HL-60 (cell line): ENCODE measurements at regions not wholly inside any gene's neighbourhood (a gene's known extent, or its start where the extent isn't known, plus 50 kb on each side); places are given as distances from the start of the nearest gene placed in this dataset.

Experiments used
- DNase-seq, 2 experiments: peaks; one replicate each; pipeline ENCODE4 v3.0.0-alpha.2; 2010 to 2020; ENCODE audit warnings: low read depth in 1 of 2, low spot score in 1 of 2
- H3K27ac ChIP-seq: fragments of 250-450 bp; sonication (Bioruptor Pico); replicated peaks from 2 replicates; pipeline ENCODE4 v1.5.1; 2020; ENCODE audit warnings: mild to moderate bottlenecking, moderate library complexity
- H3K27me3 ChIP-seq: fragments of 250-450 bp; sonication (Bioruptor Pico); 2 replicates; pipeline ENCODE4 v1.5.1; 2021; ENCODE audit warnings: mild to moderate bottlenecking, moderate library complexity; ENCODE audit not compliant: insufficient read depth, poor library complexity, severe bottlenecking
- H3K4me3 ChIP-seq: replicated peaks from 2 replicates; pipeline ENCODE4 v1.5.1; 2011; ENCODE audit warnings: mild to moderate bottlenecking, control low read depth, low read length; ENCODE audit not compliant: insufficient read depth
- GABPA ChIP-seq: IDR thresholded peaks from 2 replicates; pipeline ENCODE4 v1.6.1; 2012; ENCODE audit warnings: low read depth
- POLR2AphosphoS5 ChIP-seq: IDR thresholded peaks from 2 replicates; pipeline ENCODE4 v1.6.1; 2012; ENCODE audit warnings: low read depth
- SPI1 ChIP-seq: IDR thresholded peaks from 2 replicates; pipeline ENCODE4 v1.6.1; 2012; ENCODE audit warnings: low read depth, mild to moderate bottlenecking, borderline replicate concordance
- TF ChIP-seq, protein P1 (sequence below): IDR thresholded peaks from one replicate; pipeline ENCODE4 v1.5.1; 2011; ENCODE audit warnings: low read length, control low read depth, inconsistent platforms; ENCODE audit not compliant: insufficient read depth
- TF ChIP-seq, protein P2 (sequence below): IDR thresholded peaks from 2 replicates; pipeline ENCODE4 v1.6.1; 2012; ENCODE audit warnings: low read depth; ENCODE audit not compliant: insufficient replicate concordance

DNA sequence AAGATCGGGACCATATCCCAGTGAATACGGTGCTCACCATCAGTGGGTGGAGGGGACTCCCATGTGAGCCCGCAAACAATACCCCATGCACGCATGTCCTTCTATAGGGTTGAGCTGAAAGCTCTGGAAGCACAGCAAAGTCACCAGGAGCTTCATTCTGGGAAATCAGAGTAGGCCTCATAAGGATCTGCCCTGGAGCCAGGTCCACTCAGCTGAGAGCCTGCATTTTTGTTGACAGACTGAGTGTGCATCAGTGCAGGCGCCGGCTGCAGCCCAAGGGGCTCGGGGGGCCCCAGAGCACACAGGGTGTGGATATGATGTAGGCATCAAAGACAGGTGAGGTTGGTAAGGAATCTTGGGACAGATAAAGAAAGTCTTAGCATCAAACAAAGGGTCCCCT, 79.8 kb upstream of the CD93 start:
- H3K27me3 ChIP-seq = no peaks in the 10 kb centered on the region
- DNase-seq = no peak
- TF ChIP-seq SPI1 (no peak), GABPA (no peak), POLR2AphosphoS5 (no peak)
- TF ChIP-seq, protein P1, sequence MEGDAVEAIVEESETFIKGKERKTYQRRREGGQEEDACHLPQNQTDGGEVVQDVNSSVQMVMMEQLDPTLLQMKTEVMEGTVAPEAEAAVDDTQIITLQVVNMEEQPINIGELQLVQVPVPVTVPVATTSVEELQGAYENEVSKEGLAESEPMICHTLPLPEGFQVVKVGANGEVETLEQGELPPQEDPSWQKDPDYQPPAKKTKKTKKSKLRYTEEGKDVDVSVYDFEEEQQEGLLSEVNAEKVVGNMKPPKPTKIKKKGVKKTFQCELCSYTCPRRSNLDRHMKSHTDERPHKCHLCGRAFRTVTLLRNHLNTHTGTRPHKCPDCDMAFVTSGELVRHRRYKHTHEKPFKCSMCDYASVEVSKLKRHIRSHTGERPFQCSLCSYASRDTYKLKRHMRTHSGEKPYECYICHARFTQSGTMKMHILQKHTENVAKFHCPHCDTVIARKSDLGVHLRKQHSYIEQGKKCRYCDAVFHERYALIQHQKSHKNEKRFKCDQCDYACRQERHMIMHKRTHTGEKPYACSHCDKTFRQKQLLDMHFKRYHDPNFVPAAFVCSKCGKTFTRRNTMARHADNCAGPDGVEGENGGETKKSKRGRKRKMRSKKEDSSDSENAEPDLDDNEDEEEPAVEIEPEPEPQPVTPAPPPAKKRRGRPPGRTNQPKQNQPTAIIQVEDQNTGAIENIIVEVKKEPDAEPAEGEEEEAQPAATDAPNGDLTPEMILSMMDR = no peak
- TF ChIP-seq, protein P2, sequence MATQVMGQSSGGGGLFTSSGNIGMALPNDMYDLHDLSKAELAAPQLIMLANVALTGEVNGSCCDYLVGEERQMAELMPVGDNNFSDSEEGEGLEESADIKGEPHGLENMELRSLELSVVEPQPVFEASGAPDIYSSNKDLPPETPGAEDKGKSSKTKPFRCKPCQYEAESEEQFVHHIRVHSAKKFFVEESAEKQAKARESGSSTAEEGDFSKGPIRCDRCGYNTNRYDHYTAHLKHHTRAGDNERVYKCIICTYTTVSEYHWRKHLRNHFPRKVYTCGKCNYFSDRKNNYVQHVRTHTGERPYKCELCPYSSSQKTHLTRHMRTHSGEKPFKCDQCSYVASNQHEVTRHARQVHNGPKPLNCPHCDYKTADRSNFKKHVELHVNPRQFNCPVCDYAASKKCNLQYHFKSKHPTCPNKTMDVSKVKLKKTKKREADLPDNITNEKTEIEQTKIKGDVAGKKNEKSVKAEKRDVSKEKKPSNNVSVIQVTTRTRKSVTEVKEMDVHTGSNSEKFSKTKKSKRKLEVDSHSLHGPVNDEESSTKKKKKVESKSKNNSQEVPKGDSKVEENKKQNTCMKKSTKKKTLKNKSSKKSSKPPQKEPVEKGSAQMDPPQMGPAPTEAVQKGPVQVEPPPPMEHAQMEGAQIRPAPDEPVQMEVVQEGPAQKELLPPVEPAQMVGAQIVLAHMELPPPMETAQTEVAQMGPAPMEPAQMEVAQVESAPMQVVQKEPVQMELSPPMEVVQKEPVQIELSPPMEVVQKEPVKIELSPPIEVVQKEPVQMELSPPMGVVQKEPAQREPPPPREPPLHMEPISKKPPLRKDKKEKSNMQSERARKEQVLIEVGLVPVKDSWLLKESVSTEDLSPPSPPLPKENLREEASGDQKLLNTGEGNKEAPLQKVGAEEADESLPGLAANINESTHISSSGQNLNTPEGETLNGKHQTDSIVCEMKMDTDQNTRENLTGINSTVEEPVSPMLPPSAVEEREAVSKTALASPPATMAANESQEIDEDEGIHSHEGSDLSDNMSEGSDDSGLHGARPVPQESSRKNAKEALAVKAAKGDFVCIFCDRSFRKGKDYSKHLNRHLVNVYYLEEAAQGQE = no peak
- H3K4me3 ChIP-seq = no peak overlapping the region
- H3K27ac ChIP-seq = no peak overlapping the region

DNA sequence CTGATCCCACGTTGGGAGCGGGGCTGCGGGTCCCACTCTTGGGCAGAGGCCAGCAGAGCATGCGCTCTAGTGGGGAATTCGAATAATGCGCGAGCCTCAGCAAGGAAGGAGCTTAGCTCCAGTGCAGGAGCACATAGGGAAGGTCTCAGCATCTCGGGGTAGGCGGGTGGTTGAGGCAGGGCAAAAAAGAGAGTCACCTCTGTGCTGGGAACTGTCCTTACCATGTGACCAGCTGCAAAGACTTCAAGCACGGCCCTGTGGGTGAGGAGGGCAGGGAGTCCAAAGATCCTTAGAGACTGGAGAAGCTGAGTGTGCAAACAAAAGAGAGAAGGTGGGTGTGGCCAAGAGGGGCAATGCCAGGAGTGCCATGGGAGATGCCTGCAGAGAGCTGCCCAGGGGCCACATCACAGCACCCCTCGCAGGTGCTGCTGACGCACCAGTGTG, 79.2 kb upstream of the CD93 start:
- Histone ChIP-seq H3K4me3 (no peak overlapping the region), H3K27me3 (no peaks in the 10 kb centered on the region), H3K27ac (no peak overlapping the region)
- TF ChIP-seq, protein P2 = no peak
- TF ChIP-seq SPI1 = no peak
- TF ChIP-seq GABPA = no peak
- TF ChIP-seq POLR2AphosphoS5 = no peak
- TF ChIP-seq, protein P1 = no peak
- no peak for DNase-seq

DNA sequence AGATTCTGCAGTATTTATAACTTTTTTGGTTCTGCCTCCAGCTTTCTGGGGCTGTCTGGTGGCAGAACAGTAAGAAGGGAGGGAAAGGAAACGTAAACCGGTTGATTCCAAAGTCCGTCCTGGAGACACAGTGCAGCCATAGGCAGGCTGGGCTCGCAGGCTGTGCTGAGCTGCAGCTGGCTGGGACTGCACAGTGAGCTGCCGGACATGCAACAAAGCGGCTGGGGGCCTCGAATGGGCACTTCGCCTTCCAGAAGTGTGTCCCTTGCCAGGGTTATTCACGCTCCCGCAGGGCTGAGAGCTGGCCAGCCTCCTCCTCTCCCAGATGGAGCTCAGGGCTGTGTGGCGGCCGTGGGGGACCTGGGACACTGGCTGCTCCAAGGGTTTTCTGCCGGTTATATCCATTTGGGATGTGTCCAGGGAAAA, 78.1 kb upstream of the CD93 start:
- Histone ChIP-seq H3K27ac (no peak overlapping the region), H3K4me3 (no peak overlapping the region), H3K27me3 (no peaks in the 10 kb centered on the region)
- DNase-seq = no peak
- no peak for TF ChIP-seq GABPA

DNA sequence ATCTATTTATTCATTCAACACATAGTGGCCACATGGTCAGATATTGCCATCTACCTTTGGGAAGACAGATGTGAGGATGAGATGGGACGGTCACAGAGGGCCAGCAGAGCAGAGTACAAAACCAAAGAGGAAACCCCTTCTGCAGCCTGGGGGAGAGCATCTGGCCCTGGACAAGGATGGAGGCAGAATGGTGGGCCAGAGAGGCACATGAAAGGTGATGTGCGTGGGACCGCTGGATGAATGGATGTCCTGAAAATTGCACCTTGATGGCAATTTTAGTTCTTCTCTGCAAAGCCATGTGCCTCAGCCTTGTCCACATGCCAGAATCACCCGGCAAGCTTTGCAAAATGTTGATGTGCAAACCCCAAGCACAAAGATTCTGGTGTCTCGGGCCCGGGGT, 77.4 kb upstream of the CD93 start:
- TF ChIP-seq POLR2AphosphoS5 (no peak), GABPA (no peak), SPI1 (no peak)
- TF ChIP-seq, protein P2 = no peak
- TF ChIP-seq, protein P1 = no peak
- Histone ChIP-seq H3K27me3 (no peaks in the 10 kb centered on the region), H3K4me3 (no peak overlapping the region), H3K27ac (no peak overlapping the region)
- DNase-seq = no peak
